ENCODE measurements at regions not wholly inside any gene's neighbourhood (a gene's known extent, or its start where the extent isn't known, plus 50 kb on each side); places are given as distances from the start of the nearest gene placed in this dataset.

- no peak for DNase-seq (ENCODE audit: low read depth)
- no peak overlapping the region for H3K4me3 ChIP-seq (ENCODE audit: low read length)
- no peak for TF ChIP-seq CTCF (IDR thresholded peaks at IDR 0.05; ENCODE audit: insufficient read depth, low read depth, low read length, missing control alignments)
These were observed 97.6 kb upstream of the ZNF804B start for GRCh38 chr7:88661921-88662320.

GRCh38 chr7:88647825-88648224 is 111.7 kb upstream of the ZNF804B start:
- no peak for DNase-seq (ENCODE audit: low read depth)
- H3K4me3 ChIP-seq (ENCODE audit: low read length) = no peak overlapping the region
- TF ChIP-seq CTCF (IDR thresholded peaks at IDR 0.05; ENCODE audit: insufficient read depth, low read depth, low read length, missing control alignments) = no peak

GRCh38 chr7:88638583-88638982 is 120.9 kb upstream of the ZNF804B start:
- DNase-seq (ENCODE audit: low read depth) = no peak
- TF ChIP-seq CTCF (IDR thresholded peaks at IDR 0.05; ENCODE audit: insufficient read depth, low read depth, low read length, missing control alignments) = no peak
- no peak overlapping the region for H3K4me3 ChIP-seq (ENCODE audit: low read length)

GRCh38 chr7:88637795-88638194 is 121.7 kb upstream of the ZNF804B start:
- DNase-seq (ENCODE audit: low read depth) = no peak
- H3K4me3 ChIP-seq (ENCODE audit: low read length) = no peak overlapping the region
- no peak for TF ChIP-seq CTCF (IDR thresholded peaks at IDR 0.05; ENCODE audit: insufficient read depth, low read depth, low read length, missing control alignments)

- no peak overlapping the region for H3K4me3 ChIP-seq (ENCODE audit: low read length)
- no peak for DNase-seq (ENCODE audit: low read depth)
- no peak for TF ChIP-seq CTCF (IDR thresholded peaks at IDR 0.05; ENCODE audit: insufficient read depth, low read depth, low read length, missing control alignments)
These were observed 124.4 kb upstream of the ZNF804B start for GRCh38 chr7:88635149-88635548.

GRCh38 chr7:88629559-88629958 is 129.9 kb upstream of the ZNF804B start:
- DNase-seq (ENCODE audit: low read depth) = no peak
- H3K4me3 ChIP-seq (ENCODE audit: low read length) = no peak overlapping the region
- no peak for TF ChIP-seq CTCF (IDR thresholded peaks at IDR 0.05; ENCODE audit: insufficient read depth, low read depth, low read length, missing control alignments)

GRCh38 chr7:88628363-88629085 is 131.0 kb upstream of the ZNF804B start:
- TF ChIP-seq CTCF (IDR thresholded peaks at IDR 0.05; ENCODE audit: insufficient read depth, low read depth, low read length, missing control alignments) = no peak
- DNase-seq (ENCODE audit: low read depth) = no peak
- H3K4me3 ChIP-seq (ENCODE audit: low read length) = no peak overlapping the region

Data from epithelial cell of esophagus (primary cell).